Ammon's horn (tissue), 1 donor: ENCODE measurements at regions not wholly inside any gene's neighbourhood (a gene's known extent, or its start where the extent isn't known, plus 50 kb on each side); places are given as distances from the start of the nearest gene placed in this dataset.

Experiments used
- DNase-seq: peaks from one replicate; pipeline ENCODE4 v3.0.0-alpha.2; 2016; ENCODE audit warnings: low spot score

GRCh38 chrX:150164971-150165600 is 198.0 kb upstream of the MAMLD1 start:
- no peak for DNase-seq

- no peak for DNase-seq
Measured at GRCh38 chrX:150165776-150166610, 197.1 kb upstream of the MAMLD1 start.

- no peak for DNase-seq
Measured at GRCh38 chrX:150167482-150168324, 195.4 kb upstream of the MAMLD1 start.

- no peak for DNase-seq
Measured at GRCh38 chrX:150182161-150182560, 181.0 kb upstream of the MAMLD1 start.

- DNase-seq, result no peak
Measured at GRCh38 chrX:150184491-150184890, 178.6 kb upstream of the MAMLD1 start.

GRCh38 chrX:150185766-150186165 is 177.4 kb upstream of the MAMLD1 start:
- no peak for DNase-seq

GRCh38 chrX:150192816-150193215 is 170.3 kb upstream of the MAMLD1 start:
- no peak for DNase-seq

- no peak for DNase-seq
Measured at GRCh38 chrX:150196285-150196684, 166.8 kb upstream of the MAMLD1 start.

GRCh38 chrX:150197388-150197787 is 165.7 kb upstream of the MAMLD1 start:
- no peak for DNase-seq

- DNase-seq, result no peak
Measured at GRCh38 chrX:150198776-150199175, 164.3 kb upstream of the MAMLD1 start.

GRCh38 chrX:150199181-150199580 is 163.9 kb upstream of the MAMLD1 start:
- DNase-seq, result no peak

- no peak for DNase-seq
Measured at GRCh38 chrX:150199803-150200202, 163.3 kb upstream of the MAMLD1 start.

- DNase-seq, result no peak
Measured at GRCh38 chrX:150200361-150200760, 162.8 kb upstream of the MAMLD1 start.

GRCh38 chrX:150200820-150201287 is 162.3 kb upstream of the MAMLD1 start:
- peak; percentile 5 for DNase-seq

- no peak for DNase-seq
Measured at GRCh38 chrX:150201391-150201790, 161.7 kb upstream of the MAMLD1 start.

- no peak for DNase-seq
Measured at GRCh38 chrX:150201841-150202240, 161.3 kb upstream of the MAMLD1 start.

GRCh38 chrX:150202641-150203247 is 160.4 kb upstream of the MAMLD1 start:
- no peak for DNase-seq

GRCh38 chrX:150203248-150203645 is 159.9 kb upstream of the MAMLD1 start:
- no peak for DNase-seq

- no peak for DNase-seq
Measured at GRCh38 chrX:150205011-150205410, 158.1 kb upstream of the MAMLD1 start.

- DNase-seq, result no peak
Measured at GRCh38 chrX:150207733-150208132, 155.4 kb upstream of the MAMLD1 start.

- no peak for DNase-seq
Measured at GRCh38 chrX:150211988-150212387, 151.1 kb upstream of the MAMLD1 start.
